ENCODE measurements at regions not wholly inside any gene's neighbourhood (a gene's known extent, or its start where the extent isn't known, plus 50 kb on each side); places are given as distances from the start of the nearest gene placed in this dataset.

DNA sequence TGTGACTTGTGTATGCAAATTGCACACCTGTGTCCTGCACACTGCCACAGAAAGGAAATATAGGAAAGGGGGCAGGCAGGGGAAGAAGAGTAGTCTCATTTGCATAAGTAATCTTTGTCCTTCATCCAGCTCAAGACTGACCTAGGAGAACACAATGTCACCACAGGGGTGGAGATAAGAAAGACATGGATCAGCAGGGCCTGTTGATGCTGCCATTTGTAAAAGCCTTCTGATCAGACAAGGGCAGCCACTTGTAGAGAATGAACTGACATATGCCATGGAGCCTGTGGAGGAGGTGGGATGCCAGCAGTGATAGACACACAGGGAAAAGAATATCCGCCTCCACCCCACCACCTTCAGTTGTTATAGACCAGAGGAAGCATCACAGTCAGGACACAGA lies 528.9 kb downstream of the HTR7 start:
- no peak overlapping the region for H3K4me2 ChIP-seq (ENCODE audit: extremely low read depth, insufficient read depth, low read length)
- DNase-seq (ENCODE audit: low read depth in 2 of 2): no peak
- H2AFZ ChIP-seq (ENCODE audit: low read length): no peak overlapping the region
- no peaks in the 10 kb centered on the region for H3K9me3 ChIP-seq (ENCODE audit: control insufficient read depth, insufficient read depth, low read depth, low read length)
- H3K9ac ChIP-seq (ENCODE audit: insufficient read depth, low read length): no peak overlapping the region
- no peaks in the 10 kb centered on the region for H3K27me3 ChIP-seq (ENCODE audit: control insufficient read depth, insufficient read depth, low read length)
- H3K4me3 ChIP-seq (replicated peaks in 1 of 4; ENCODE audit: control extremely low read depth in 1 of 4, insufficient read depth in 1 of 4, low read depth in 3 of 4, low read length in 4 of 4): no peak overlapping the region
- H3K79me2 ChIP-seq (ENCODE audit: control insufficient read depth, insufficient read depth, low read length): no peaks in the 10 kb centered on the region
- H3K4me1 ChIP-seq (ENCODE audit: control insufficient read depth, extremely low read depth, insufficient read depth, low read length): peaks cover 5% of the 10 kb centered on the region
- H3K36me3 ChIP-seq (ENCODE audit: control insufficient read depth, insufficient read depth, low read length): no peaks in the 10 kb centered on the region
- no peak overlapping the region for H3K27ac ChIP-seq (ENCODE audit: insufficient read depth, low read length)
- TF ChIP-seq, protein P1, sequence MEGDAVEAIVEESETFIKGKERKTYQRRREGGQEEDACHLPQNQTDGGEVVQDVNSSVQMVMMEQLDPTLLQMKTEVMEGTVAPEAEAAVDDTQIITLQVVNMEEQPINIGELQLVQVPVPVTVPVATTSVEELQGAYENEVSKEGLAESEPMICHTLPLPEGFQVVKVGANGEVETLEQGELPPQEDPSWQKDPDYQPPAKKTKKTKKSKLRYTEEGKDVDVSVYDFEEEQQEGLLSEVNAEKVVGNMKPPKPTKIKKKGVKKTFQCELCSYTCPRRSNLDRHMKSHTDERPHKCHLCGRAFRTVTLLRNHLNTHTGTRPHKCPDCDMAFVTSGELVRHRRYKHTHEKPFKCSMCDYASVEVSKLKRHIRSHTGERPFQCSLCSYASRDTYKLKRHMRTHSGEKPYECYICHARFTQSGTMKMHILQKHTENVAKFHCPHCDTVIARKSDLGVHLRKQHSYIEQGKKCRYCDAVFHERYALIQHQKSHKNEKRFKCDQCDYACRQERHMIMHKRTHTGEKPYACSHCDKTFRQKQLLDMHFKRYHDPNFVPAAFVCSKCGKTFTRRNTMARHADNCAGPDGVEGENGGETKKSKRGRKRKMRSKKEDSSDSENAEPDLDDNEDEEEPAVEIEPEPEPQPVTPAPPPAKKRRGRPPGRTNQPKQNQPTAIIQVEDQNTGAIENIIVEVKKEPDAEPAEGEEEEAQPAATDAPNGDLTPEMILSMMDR (conservative IDR thresholded peaks at IDR 0.05 in 1 of 2, IDR thresholded peaks at IDR 0.05 in 1 of 2; ENCODE audit: low read depth in 1 of 2, low read length in 2 of 2): no peak
- no peak for TF ChIP-seq EZH2 (IDR thresholded peaks at IDR 0.05; ENCODE audit: low read length, missing control alignments)
- H4K20me1 ChIP-seq (ENCODE audit: control insufficient read depth, extremely low read depth, insufficient read depth, low read length): no peaks in the 10 kb centered on the region

DNA sequence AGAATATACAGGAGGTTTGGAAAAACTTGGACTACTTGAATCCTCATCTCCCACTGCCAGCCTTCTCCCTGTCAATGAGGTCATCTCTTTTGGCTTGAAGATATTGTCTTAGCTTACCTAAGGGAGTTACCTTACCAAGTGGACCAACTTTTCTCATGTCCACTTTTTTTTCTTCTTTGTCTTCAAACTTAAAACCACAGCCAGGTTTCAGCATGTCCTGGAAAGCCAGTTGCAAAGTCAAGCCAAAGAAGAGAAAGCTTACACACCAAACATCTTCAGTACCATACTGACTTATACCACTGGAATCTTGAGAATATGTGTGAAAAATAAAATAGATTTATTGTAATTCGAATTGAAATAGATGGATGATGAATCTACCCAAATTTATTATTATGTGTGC lies 520.5 kb downstream of the HTR7 start:
- no peak overlapping the region for H3K27ac ChIP-seq (ENCODE audit: insufficient read depth, low read length)
- no peak overlapping the region for H3K4me2 ChIP-seq (ENCODE audit: extremely low read depth, insufficient read depth, low read length)
- no peak for DNase-seq (ENCODE audit: low read depth in 2 of 2)
- H3K4me3 ChIP-seq (replicated peaks in 1 of 4; ENCODE audit: control extremely low read depth in 1 of 4, insufficient read depth in 1 of 4, low read depth in 3 of 4, low read length in 4 of 4): no peak overlapping the region
- H2AFZ ChIP-seq (ENCODE audit: low read length): no peak overlapping the region
- no peaks in the 10 kb centered on the region for H4K20me1 ChIP-seq (ENCODE audit: control insufficient read depth, extremely low read depth, insufficient read depth, low read length)
- TF ChIP-seq, protein P1 (conservative IDR thresholded peaks at IDR 0.05 in 1 of 2, IDR thresholded peaks at IDR 0.05 in 1 of 2; ENCODE audit: low read depth in 1 of 2, low read length in 2 of 2): no peak
- no peak for TF ChIP-seq EZH2 (IDR thresholded peaks at IDR 0.05; ENCODE audit: low read length, missing control alignments)
- no peaks in the 10 kb centered on the region for H3K36me3 ChIP-seq (ENCODE audit: control insufficient read depth, insufficient read depth, low read length)
- H3K79me2 ChIP-seq (ENCODE audit: control insufficient read depth, insufficient read depth, low read length): no peaks in the 10 kb centered on the region
- no peaks in the 10 kb centered on the region for H3K9me3 ChIP-seq (ENCODE audit: control insufficient read depth, insufficient read depth, low read depth, low read length)
- H3K4me1 ChIP-seq (ENCODE audit: control insufficient read depth, extremely low read depth, insufficient read depth, low read length): no peaks in the 10 kb centered on the region
- H3K9ac ChIP-seq (ENCODE audit: insufficient read depth, low read length): no peak overlapping the region
- H3K27me3 ChIP-seq (ENCODE audit: control insufficient read depth, insufficient read depth, low read length): no peaks in the 10 kb centered on the region

DNA sequence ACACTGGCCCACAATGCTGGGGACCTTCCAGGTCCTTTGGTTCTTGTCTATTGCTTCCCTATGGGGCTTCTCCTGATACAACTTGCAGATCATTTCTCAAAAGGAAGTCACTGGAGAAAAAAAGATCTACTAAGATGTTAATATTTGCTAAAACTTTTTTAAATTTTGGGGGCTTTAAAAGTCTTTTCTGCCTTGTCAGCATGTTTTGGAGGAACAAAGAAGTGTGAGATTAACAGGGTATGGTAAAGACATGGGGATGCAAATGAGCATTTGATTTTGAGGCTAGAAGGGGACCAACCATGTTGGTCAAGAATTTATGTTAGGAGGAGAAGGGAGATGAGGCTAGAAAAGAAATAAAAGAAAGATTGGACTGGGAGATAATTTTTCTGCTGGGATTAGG lies 515.4 kb downstream of the HTR7 start:
- no peak for DNase-seq (ENCODE audit: low read depth in 2 of 2)
- H3K27ac ChIP-seq (ENCODE audit: insufficient read depth, low read length): no peak overlapping the region
- no peaks in the 10 kb centered on the region for H3K27me3 ChIP-seq (ENCODE audit: control insufficient read depth, insufficient read depth, low read length)
- H3K4me2 ChIP-seq (ENCODE audit: extremely low read depth, insufficient read depth, low read length): no peak overlapping the region
- H3K9me3 ChIP-seq (ENCODE audit: control insufficient read depth, insufficient read depth, low read depth, low read length): no peaks in the 10 kb centered on the region
- no peak overlapping the region for H3K4me3 ChIP-seq (replicated peaks in 1 of 4; ENCODE audit: control extremely low read depth in 1 of 4, insufficient read depth in 1 of 4, low read depth in 3 of 4, low read length in 4 of 4)
- H3K36me3 ChIP-seq (ENCODE audit: control insufficient read depth, insufficient read depth, low read length): no peaks in the 10 kb centered on the region
- no peaks in the 10 kb centered on the region for H3K4me1 ChIP-seq (ENCODE audit: control insufficient read depth, extremely low read depth, insufficient read depth, low read length)
- H3K79me2 ChIP-seq (ENCODE audit: control insufficient read depth, insufficient read depth, low read length): no peaks in the 10 kb centered on the region
- no peaks in the 10 kb centered on the region for H4K20me1 ChIP-seq (ENCODE audit: control insufficient read depth, extremely low read depth, insufficient read depth, low read length)
- TF ChIP-seq EZH2 (IDR thresholded peaks at IDR 0.05; ENCODE audit: low read length, missing control alignments): no peak
- TF ChIP-seq, protein P1 (conservative IDR thresholded peaks at IDR 0.05 in 1 of 2, IDR thresholded peaks at IDR 0.05 in 1 of 2; ENCODE audit: low read depth in 1 of 2, low read length in 2 of 2): no peak
- no peak overlapping the region for H2AFZ ChIP-seq (ENCODE audit: low read length)
- H3K9ac ChIP-seq (ENCODE audit: insufficient read depth, low read length): no peak overlapping the region

Measured in fibroblast of lung (primary cell).